ENCODE measurements at regions not wholly inside any gene's neighbourhood (a gene's known extent, or its start where the extent isn't known, plus 50 kb on each side); places are given as distances from the start of the nearest gene placed in this dataset.

DNA sequence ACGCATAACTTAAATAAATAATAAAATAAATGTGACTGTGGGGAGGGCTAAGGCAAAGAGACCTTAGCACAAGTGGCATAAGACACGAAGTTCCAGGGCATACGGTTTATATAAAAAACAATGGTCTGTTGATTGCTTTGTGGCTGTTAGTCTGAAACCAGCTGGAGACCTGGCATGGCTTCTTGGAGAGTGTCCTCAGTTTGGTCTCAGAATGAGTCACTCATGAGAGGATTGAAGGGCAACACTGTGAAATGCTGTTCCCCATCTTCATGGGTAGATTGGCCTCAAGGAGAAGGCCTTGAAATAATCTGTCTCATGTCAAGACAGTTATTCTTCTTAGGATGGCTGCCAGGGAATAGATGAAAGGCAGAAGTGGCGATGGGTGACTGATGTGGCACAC is 62.2 kb downstream of the SOX2 start:
- TF ChIP-seq CTCF (conservative IDR thresholded peaks at IDR 0.05) (no peak), EZH2 (IDR thresholded peaks at IDR 0.05; ENCODE audit: low read depth) (no peak)

Data from PC-9 (cell line).